ENCODE measurements at regions not wholly inside any gene's neighbourhood (a gene's known extent, or its start where the extent isn't known, plus 50 kb on each side); places are given as distances from the start of the nearest gene placed in this dataset.

GRCh38 chr1:4954392-4954791, 300.0 kb downstream of the AJAP1 start:
- H3K4me3 ChIP-seq (ENCODE audit: low read depth, low read length) = no peak overlapping the region
- DNase-seq (ENCODE audit: low read depth) = no peak
- no peak for TF ChIP-seq CTCF (conservative IDR thresholded peaks at IDR 0.05; ENCODE audit: low read depth, low read length)

- no peak overlapping the region for H3K4me3 ChIP-seq (ENCODE audit: low read depth, low read length)
- no peak for TF ChIP-seq CTCF (conservative IDR thresholded peaks at IDR 0.05; ENCODE audit: low read depth, low read length)
- DNase-seq (ENCODE audit: low read depth) = no peak
These were observed 297.2 kb downstream of the AJAP1 start for GRCh38 chr1:4951601-4952000.

DNA sequence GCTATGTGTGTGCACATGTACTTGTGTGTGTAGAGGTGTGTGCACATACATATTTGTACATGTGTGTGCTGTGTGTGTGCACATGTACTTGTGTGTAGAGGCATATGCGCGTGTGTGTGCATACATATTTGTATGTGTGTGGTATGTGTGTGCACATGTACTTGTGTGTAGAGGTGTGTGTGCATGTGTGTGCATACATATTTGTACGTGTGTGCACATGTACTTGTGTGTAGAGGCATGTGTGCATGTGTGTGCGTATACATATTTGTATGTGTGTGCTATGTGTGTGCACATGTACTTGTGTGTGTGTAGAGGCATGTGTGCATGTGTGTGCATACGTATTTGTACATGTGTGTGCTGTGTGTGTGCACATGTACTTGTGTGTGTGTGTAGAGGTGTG, 291.9 kb downstream of the AJAP1 start:
- no peak overlapping the region for H3K4me3 ChIP-seq (ENCODE audit: low read depth, low read length)
- no peak for TF ChIP-seq CTCF (conservative IDR thresholded peaks at IDR 0.05; ENCODE audit: low read depth, low read length)
- no peak for DNase-seq (ENCODE audit: low read depth)

DNA sequence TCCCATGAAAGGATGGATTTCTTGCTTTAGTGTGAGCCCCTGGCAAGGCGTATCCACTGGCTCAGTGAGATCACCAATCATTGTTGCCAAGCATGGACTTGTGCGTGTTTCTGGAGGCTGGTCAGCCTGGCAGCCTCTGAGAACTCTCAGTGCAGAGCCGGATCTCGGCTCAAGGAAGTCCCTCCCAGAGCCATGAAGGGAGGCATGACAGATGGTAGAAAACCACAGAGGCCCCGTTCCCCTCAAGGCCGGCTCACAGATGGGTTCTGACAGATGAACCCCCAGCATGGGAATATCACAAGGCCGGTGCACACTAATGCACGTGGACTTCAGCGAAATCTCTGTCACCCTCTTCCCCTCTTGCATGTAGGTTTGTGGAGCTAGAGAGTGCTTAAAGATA, 290.5 kb downstream of the AJAP1 start:
- no peak for DNase-seq (ENCODE audit: low read depth)
- H3K4me3 ChIP-seq (ENCODE audit: low read depth, low read length) = no peak overlapping the region
- no peak for TF ChIP-seq CTCF (conservative IDR thresholded peaks at IDR 0.05; ENCODE audit: low read depth, low read length)

DNA sequence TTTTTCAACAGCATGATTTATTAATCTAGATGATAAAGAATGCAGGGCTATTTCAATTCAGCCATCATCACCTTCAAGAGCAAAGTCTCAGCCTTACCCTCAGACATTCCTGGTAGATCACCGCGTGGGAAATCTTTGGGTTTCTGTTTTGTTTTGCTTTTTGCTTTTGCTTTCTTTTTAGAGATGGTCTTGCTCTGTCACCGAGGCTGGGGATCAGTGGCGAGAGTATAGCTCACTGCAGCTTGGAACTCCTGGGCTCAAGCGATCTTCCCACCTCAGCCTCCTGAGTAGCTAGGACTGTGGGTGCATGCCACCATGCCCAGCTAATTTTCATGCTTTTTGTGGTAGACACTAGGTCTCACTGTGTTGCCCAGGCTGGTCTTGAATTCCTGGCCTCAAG, 289.7 kb downstream of the AJAP1 start:
- no peak for TF ChIP-seq CTCF (conservative IDR thresholded peaks at IDR 0.05; ENCODE audit: low read depth, low read length)
- no peak for DNase-seq (ENCODE audit: low read depth)
- no peak overlapping the region for H3K4me3 ChIP-seq (ENCODE audit: low read depth, low read length)

DNA sequence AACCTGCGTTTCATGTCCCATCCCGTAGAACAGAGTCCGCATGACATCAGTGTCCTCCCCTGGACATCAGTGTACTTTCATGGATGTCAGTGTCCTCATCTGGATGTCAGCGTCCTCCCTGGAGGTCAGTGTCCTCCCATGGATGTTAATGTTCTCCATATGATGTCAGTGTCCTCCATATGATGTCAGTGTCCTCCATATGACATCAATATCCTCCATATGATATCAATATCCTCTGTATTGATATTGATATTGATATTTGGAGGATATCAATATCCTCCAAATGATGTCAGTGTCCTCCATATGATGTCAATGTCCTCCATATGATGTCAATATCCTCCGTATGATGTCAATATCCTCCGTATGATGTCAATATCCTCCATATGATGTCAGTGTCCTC, 284.9 kb downstream of the AJAP1 start:
- no peak overlapping the region for H3K4me3 ChIP-seq (ENCODE audit: low read depth, low read length)
- TF ChIP-seq CTCF (conservative IDR thresholded peaks at IDR 0.05; ENCODE audit: low read depth, low read length) = no peak
- DNase-seq (ENCODE audit: low read depth) = no peak

- H3K4me3 ChIP-seq (ENCODE audit: low read depth, low read length) = no peak overlapping the region
- DNase-seq (ENCODE audit: low read depth) = no peak
- TF ChIP-seq CTCF (conservative IDR thresholded peaks at IDR 0.05; ENCODE audit: low read depth, low read length) = no peak
These were observed 283.6 kb downstream of the AJAP1 start for GRCh38 chr1:4937876-4938534.

All from epithelial cell of proximal tubule (primary cell).